ENCODE measurements at regions not wholly inside any gene's neighbourhood (a gene's known extent, or its start where the extent isn't known, plus 50 kb on each side); places are given as distances from the start of the nearest gene placed in this dataset.

DNA sequence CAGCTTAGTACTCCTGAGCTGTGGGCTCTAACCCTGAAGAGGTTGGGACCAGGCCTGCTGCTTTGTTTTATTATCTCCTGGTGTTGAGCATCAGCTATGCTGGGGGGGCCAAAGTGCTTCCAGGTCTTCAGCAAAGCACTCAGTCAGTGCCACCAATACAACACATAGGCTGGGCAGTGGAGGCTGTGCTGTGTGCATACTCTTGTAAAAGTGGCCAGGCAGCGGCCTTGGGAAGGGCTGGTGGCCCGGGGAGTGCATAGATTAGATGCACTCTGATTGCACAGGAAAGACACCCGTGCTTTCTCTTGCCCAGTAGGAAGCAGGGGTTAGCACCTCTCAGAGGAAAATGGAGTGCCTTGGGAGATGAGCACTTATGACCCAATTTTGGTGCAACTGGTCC is 534.0 kb downstream of the ARAP2 start:
- TF ChIP-seq, protein P1, sequence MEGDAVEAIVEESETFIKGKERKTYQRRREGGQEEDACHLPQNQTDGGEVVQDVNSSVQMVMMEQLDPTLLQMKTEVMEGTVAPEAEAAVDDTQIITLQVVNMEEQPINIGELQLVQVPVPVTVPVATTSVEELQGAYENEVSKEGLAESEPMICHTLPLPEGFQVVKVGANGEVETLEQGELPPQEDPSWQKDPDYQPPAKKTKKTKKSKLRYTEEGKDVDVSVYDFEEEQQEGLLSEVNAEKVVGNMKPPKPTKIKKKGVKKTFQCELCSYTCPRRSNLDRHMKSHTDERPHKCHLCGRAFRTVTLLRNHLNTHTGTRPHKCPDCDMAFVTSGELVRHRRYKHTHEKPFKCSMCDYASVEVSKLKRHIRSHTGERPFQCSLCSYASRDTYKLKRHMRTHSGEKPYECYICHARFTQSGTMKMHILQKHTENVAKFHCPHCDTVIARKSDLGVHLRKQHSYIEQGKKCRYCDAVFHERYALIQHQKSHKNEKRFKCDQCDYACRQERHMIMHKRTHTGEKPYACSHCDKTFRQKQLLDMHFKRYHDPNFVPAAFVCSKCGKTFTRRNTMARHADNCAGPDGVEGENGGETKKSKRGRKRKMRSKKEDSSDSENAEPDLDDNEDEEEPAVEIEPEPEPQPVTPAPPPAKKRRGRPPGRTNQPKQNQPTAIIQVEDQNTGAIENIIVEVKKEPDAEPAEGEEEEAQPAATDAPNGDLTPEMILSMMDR (IDR thresholded peaks at IDR 0.05; ENCODE audit: low read length), result no peak
- no peak for TF ChIP-seq EZH2 (IDR thresholded peaks at IDR 0.05; ENCODE audit: borderline replicate concordance, low read length)

Measured in OCI-LY1 (cell line).